ENCODE measurements at regions not wholly inside any gene's neighbourhood (a gene's known extent, or its start where the extent isn't known, plus 50 kb on each side); places are given as distances from the start of the nearest gene placed in this dataset.

GRCh38 chr6:121603486-121603885 lies 168.0 kb downstream of the GJA1 start:
- intact Hi-C loops (cut with micrococcal nuclease) = no loop called here
- Histone ChIP-seq H3K9me1 (ENCODE audit: control insufficient read depth, insufficient read depth, low read length) (no peaks in the 10 kb centered on the region), H4K20me1 (replicated peaks; ENCODE audit: control insufficient read depth, insufficient read depth, low read length) (no peaks in the 10 kb centered on the region), H3K79me2 (ENCODE audit: control insufficient read depth, insufficient read depth, low read length) (no peaks in the 10 kb centered on the region), H3K27ac (ENCODE audit: extremely low read depth, low read depth, low read length) (no peak overlapping the region), H3K9me3 (replicated peaks; ENCODE audit: control insufficient read depth, insufficient read depth, low read depth, low read length) (no peaks in the 10 kb centered on the region), H3K9ac (ENCODE audit: insufficient read depth in 1 of 2, low read depth in 2 of 2, low read length in 2 of 2) (no peak overlapping the region), H3K4me2 (ENCODE audit: insufficient read depth, low read length) (no peak overlapping the region), H3K27me3 (ENCODE audit: control insufficient read depth in 2 of 2, insufficient read depth in 2 of 2, low read length in 2 of 2) (no peaks in the 10 kb centered on the region), H2AFZ (ENCODE audit: low read depth, low read length) (no peak overlapping the region), H3K36me3 (ENCODE audit: control insufficient read depth, insufficient read depth, low read length) (no peaks in the 10 kb centered on the region), H3K4me1 (replicated peaks in 1 of 2; ENCODE audit: control insufficient read depth in 2 of 2, insufficient read depth in 2 of 2, low read length in 2 of 2) (no peaks in the 10 kb centered on the region), H3K4me3 (no peak overlapping the region)
- TF ChIP-seq THRAP3 (IDR thresholded peaks at IDR 0.05; ENCODE audit: borderline replicate concordance) = no peak
- FAIRE-seq (no peak), DNase-seq (ENCODE audit: extremely low read depth in 1 of 4, low spot score in 3 of 4) (no peak), ATAC-seq (no peak)
- 0% methylated on average over 4 of the region's 4 CpGs for WGBS (ENCODE audit: insufficient coverage, low coverage, missing lambda C conversion rate)
- CTCF ChIA-PET (ENCODE audit: low intra/inter-chr PET ratio) = no interaction called here
- POLR2A ChIA-PET = no interaction called here
- no TSS peak for BruUV-seq (replicated peaks)
- in situ Hi-C loops (cut with MboI) = no loop called here

DNA sequence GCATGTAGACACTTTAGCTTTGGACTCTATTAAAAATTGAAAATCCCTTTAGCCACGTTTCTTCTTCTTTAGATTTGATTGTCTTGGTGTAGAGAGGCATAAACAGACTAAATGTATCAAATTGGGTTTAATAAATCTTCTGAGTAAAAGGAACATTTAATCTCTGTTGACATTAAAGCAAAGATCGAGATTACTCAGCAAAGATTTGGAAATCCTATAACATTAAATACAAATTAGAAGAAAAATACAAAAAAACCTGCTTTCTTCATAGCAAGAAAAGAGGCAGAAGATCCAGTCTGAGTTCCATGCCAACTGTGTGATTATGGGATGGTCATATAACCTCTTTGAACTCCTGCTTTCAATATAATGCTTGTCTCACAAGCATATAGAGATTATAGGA lies 172.3 kb downstream of the GJA1 start:
- H3K9ac ChIP-seq (ENCODE audit: insufficient read depth in 1 of 2, low read depth in 2 of 2, low read length in 2 of 2) = no peak overlapping the region
- no peak overlapping the region for H3K27ac ChIP-seq (ENCODE audit: extremely low read depth, low read depth, low read length)
- H4K20me1 ChIP-seq (replicated peaks; ENCODE audit: control insufficient read depth, insufficient read depth, low read length) = no peaks in the 10 kb centered on the region
- FAIRE-seq (no peak), ATAC-seq (no peak), DNase-seq (ENCODE audit: extremely low read depth in 1 of 4, low spot score in 3 of 4) (no peak)
- intact Hi-C loops (cut with micrococcal nuclease) (no loop called here), in situ Hi-C loops (cut with MboI) (no loop called here)
- no TSS peak for BruUV-seq (replicated peaks)
- H3K9me3 ChIP-seq (replicated peaks; ENCODE audit: control insufficient read depth, insufficient read depth, low read depth, low read length) = no peaks in the 10 kb centered on the region
- no peak overlapping the region for H3K4me3 ChIP-seq
- no peaks in the 10 kb centered on the region for H3K4me1 ChIP-seq (replicated peaks in 1 of 2; ENCODE audit: control insufficient read depth in 2 of 2, insufficient read depth in 2 of 2, low read length in 2 of 2)
- H3K79me2 ChIP-seq (ENCODE audit: control insufficient read depth, insufficient read depth, low read length) = no peaks in the 10 kb centered on the region
- 4% methylated on average over 2 of the region's 2 CpGs for WGBS (ENCODE audit: insufficient coverage, low coverage, missing lambda C conversion rate)
- no peaks in the 10 kb centered on the region for H3K27me3 ChIP-seq (ENCODE audit: control insufficient read depth in 2 of 2, insufficient read depth in 2 of 2, low read length in 2 of 2)
- ChIA-PET CTCF (ENCODE audit: low intra/inter-chr PET ratio) (no interaction called here), POLR2A (no interaction called here)
- H3K4me2 ChIP-seq (ENCODE audit: insufficient read depth, low read length) = no peak overlapping the region
- no peak overlapping the region for H2AFZ ChIP-seq (ENCODE audit: low read depth, low read length)
- H3K36me3 ChIP-seq (ENCODE audit: control insufficient read depth, insufficient read depth, low read length) = no peaks in the 10 kb centered on the region
- H3K9me1 ChIP-seq (ENCODE audit: control insufficient read depth, insufficient read depth, low read length) = no peaks in the 10 kb centered on the region
- TF ChIP-seq PHTF2 (CRISPR knock-in tag; IDR thresholded peaks at IDR 0.05) = no peak
- no peak for TF ChIP-seq MAFF (IDR thresholded peaks at IDR 0.05; ENCODE audit: low read length)
- no peak for TF ChIP-seq ZNF586 (CRISPR knock-in tag; conservative IDR thresholded peaks at IDR 0.05)
- TF ChIP-seq FUS (optimal IDR thresholded peaks at IDR 0.05; ENCODE audit: low read depth, low read length) = no peak
- no peak for TF ChIP-seq FOXP4 (CRISPR knock-in tag; IDR thresholded peaks at IDR 0.05; ENCODE audit: borderline replicate concordance)
- no peak for TF ChIP-seq GATAD2A (IDR thresholded peaks at IDR 0.05)
- no peak for TF ChIP-seq NONO (IDR thresholded peaks at IDR 0.05; ENCODE audit: low read depth in 2 of 2, low read length in 1 of 2)
- no peak for TF ChIP-seq SRSF1 (IDR thresholded peaks at IDR 0.05; ENCODE audit: low read depth, low read length)
- TF ChIP-seq MCM5 (IDR thresholded peaks at IDR 0.05; ENCODE audit: low read depth) = no peak
- no peak for TF ChIP-seq SMAD3 (CRISPR knock-in tag; conservative IDR thresholded peaks at IDR 0.05)
- no peak for TF ChIP-seq MBD2 (IDR thresholded peaks at IDR 0.05; ENCODE audit: borderline replicate concordance, low read depth)
- no peak for TF ChIP-seq PHF20 (IDR thresholded peaks at IDR 0.05; ENCODE audit: partially characterized antibody)
- no peak for TF ChIP-seq MEF2D (tag; conservative IDR thresholded peaks at IDR 0.05; ENCODE audit: low read depth)

Measured in K562 (cell line).